ENCODE measurements at regions not wholly inside any gene's neighbourhood (a gene's known extent, or its start where the extent isn't known, plus 50 kb on each side); places are given as distances from the start of the nearest gene placed in this dataset.

DNA sequence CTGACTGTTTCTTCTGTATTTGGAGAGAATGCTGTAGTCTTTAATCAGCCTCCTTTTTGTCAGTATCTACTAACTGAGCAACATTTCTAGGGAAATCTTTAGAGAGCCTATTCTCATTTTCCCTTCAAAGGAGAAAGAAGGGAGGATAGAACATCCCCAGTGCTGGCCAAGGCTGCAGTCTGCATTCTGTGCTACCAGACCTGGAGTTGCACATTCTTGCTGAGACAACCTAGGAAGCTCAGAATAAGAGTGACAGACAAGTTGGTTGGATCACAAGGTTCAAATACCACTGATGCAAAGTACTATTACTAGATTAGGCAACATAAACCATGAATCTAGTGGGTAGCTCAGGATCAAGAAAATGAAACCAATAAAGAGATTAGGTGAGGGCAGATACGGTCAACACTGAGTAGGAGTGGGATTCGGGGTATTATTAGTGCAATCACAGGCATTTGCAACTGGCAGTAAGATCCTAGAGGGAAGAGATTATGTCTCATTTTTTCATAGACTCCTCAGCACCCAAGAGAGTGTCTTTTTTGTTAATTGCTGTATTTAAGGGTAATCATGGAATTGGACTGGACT lies 213.5 kb upstream of the FAM83B start:
- DNase-seq (ENCODE audit: low read depth in 1 of 2, low spot score in 1 of 2) = no peak

DNA sequence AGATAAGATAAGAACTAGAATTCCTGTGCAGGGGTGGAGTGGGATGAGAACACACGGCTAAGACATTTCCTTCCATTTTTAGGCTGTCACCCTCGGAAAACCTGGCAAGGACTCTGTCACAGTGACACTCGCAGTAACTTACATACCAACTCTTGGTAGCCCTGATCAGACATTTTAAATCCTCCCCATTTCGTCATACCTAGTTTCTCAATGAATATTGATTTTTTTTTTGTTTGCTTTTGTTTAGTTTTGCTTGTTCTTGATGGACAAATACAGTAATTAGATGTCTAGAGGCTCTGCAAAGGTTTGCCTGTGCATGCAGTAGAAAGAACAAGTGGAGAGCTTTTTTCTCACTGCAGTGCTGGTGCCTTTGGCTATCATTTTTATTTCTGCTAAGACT lies 213.0 kb upstream of the FAM83B start:
- no peak for DNase-seq (ENCODE audit: low read depth in 1 of 2, low spot score in 1 of 2)

DNA sequence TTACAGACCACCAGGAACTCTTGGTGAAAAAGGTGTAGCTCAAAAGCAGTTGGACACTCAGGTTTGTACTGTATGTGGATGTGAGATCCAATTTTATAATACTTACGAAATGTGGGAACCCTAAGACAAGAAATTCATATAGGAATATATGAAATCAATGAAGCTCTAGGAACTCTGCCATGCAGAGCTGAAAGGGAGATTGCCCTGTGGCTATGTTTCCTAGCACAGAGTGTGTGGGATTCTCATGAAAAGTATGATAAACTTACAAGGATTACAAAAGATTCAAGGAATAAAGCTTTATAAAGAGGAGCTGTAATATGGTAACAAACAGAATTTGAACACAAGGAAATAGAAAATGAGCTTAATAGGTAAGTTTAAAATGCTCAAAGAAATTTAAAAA lies 205.7 kb upstream of the FAM83B start:
- DNase-seq (ENCODE audit: low read depth in 1 of 2, low spot score in 1 of 2) = no peak

DNA sequence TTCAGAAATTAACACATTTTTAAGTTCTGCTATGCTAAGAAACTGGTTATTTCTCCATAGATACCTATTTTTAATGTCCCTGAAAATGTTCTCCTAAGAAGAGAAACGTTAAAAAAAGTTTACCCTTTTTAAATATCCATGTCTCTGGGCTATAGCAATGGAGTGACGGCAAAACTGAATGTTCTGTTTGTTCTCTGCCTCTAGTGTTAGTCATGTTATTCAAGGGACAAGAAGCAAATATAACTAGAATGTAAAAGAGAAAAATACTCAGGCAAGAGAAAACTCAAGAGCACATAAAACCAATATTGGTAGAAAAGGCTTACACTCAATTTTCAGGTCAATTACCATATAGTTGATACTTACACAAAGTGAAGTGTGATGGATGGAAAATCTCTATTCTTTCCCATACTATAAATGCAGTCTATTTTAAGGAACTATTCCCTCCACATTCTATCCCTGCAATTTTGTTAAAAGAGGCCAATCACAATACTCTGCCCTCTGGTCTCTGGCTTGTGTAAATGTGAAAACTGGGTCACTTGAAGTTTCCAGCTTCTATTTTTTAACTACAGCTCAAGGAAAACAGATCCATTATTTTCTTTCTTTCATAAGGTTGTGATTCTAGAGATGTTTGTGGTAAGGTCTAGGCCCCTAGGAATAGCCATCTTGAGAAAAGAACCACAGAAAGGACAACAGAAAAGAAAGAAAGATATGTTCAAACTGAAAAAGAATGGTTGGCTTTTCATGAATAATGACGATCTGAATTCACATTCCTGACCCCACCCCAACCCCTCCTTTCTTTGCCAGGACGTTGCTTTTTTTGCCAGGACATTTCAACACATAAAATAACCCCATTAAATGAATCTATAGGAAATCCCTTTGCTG lies 200.3 kb upstream of the FAM83B start:
- DNase-seq (ENCODE audit: low read depth in 1 of 2, low spot score in 1 of 2) = no peak

DNA sequence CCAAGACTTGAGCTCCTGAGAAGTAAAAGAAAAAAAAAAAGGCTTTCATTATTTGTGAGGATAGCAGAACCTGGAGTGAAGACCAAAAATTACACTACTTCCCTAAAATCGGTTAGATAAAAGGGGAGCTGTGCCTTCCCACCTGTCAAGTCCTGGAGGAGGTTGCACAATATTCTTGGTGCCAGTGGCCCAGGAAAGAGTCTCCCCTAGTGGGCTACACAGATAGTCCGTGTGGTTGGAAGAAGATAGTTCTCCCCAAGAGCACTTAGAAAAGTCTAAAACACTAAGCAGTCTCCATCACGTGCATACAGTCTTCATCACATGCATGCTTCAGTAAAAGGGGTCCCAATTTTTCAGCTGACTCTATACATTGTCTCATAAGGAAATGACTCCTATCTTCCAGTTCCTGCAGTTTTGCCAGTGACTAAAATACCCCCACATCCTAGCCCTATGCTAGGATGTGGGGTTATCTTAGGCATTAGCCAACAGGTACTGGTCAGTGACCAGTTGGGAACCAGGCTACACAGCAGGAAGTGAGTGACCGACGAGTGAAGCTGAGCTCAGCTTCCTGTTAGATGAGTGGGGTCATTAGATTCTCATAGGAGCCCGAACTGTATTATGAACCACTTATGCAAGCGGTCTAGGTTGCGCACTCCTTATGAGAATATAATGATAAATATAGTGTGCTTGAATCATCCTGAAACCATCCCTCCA lies 199.5 kb upstream of the FAM83B start:
- DNase-seq (ENCODE audit: low read depth in 1 of 2, low spot score in 1 of 2) = no peak

DNA sequence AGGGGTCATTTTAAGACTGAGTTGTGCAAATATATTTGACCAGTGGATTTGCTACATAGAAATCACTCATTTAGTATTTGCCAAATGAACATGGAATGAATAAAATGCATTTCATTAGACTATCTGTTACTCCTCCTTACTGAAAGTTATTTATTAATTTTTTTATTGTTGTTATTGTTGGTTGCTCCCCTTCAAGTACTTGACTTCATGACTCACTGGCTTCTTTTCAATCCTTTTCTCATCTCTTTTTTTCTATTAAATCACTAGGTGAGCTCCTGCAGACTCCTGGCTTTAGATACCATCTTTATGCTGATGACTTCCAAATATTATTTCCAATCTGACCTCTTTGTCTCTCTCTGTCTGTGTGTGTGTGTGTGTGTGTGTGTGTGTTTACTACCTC lies 192.2 kb upstream of the FAM83B start:
- DNase-seq (ENCODE audit: low read depth in 1 of 2, low spot score in 1 of 2) = no peak

DNA sequence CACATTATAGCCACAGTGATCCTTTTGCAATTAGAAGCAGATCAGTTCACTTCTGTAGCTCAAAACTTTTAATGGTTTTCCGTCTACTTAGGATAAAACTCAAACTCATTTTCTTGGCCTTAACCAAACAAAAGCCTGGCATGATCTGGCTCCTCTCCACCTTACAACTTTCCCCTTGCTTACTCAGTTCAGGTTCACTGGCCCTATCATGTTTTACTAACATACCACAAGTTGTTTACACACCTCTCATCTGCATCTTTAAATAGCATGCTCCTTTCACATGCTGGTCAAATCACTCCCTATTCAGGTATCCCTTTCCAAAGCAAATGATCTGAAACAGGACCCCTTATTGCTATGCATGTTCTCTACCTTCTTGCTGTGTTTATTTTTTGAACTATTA lies 191.4 kb upstream of the FAM83B start:
- DNase-seq (ENCODE audit: low read depth in 1 of 2, low spot score in 1 of 2) = no peak

DNA sequence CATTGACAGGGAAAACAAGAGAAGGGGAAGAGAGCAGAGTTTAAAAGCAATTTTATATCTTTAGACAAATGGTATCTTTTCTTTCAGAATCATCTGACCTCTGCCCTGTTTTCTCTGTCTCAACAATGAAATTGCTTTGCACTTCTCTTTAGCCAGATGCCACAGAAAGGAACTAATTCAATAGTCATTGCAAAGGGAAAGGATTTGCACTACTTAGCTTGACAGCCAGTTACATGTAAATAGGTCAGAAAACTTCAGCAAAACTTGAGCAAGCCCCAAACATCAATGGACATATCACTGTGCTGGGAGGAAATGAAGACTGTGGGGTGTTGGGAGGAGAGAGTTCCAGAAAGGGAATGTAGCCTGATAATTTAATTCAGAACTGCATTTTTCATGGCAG lies 181.3 kb upstream of the FAM83B start:
- no peak for DNase-seq (ENCODE audit: low read depth in 1 of 2, low spot score in 1 of 2)

DNA sequence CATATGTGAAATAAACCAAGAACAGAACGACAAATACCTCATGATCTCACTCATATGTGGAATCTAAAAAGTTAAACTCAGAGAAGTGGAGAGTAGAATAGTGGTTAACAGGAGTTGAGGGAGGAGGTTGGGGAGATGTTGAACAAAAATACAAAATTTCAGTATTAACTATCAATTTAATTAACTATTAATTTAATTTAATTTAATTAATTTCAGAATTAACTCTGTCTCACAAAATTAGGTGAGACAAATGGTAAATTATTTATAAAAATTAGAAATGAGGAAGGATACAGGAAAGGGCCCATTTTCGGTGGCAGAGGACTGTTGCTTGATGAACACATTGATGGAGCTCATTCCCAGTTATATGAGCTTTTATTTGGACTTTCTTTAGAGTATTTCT lies 166.0 kb upstream of the FAM83B start:
- no peak for DNase-seq (ENCODE audit: low read depth in 1 of 2, low spot score in 1 of 2)

DNA sequence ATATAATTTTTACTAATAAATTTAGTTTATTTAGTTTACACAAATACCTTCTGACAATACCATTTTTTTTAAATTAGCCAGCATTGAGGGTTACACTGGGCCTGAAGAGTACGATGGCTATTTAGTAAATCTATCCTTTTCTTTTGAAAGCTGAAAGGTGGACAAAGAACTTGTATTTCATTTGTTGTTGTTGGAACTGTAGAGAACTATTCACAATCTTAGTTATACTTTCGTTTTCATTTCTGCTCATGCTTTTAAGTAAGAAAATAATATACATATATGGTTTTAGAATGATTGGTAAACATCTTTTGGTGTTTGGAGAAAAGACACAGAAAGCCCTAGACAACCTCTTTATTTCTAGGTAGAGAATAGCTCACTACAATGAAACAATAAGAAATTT lies 165.3 kb upstream of the FAM83B start:
- DNase-seq (ENCODE audit: low read depth in 1 of 2, low spot score in 1 of 2) = no peak

DNA sequence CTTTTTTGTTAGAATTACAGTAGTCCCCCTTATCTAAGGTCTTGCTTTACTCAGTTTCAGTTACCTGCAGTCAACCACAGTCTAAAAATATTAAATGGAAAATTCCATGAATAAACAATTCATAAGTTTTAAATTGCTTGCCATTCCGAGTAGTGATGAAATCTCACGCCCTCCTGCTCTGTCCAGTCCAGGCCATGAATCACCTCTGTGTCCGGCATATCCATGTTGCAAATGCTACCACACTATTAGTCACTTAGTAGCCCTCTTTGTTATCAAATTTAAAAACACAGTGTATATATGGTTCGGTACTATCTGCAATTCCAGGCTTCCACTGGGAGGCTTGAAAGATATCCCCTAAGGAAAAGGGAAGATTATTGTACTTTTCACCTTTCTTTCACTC lies 164.6 kb upstream of the FAM83B start:
- DNase-seq (ENCODE audit: low read depth in 1 of 2, low spot score in 1 of 2) = no peak

DNA sequence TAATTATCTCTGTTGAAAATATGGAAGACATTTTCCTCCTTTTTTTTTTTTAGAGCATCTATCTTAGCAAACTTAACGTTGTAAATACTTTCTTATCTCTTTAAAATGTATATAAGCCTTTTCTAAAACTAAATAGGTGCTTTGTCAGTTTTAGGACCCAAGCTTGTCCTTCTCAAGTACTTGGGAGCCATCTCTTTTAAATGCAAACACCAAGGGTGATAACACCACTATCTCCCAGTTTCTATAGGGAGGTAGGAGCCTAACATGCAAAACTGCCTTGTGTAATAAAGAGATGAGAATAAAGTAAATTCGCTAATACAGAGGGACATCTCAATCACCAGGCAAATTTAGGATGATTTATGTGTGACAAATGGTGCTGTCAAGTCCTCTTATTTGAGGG lies 157.0 kb upstream of the FAM83B start:
- no peak for DNase-seq (ENCODE audit: low read depth in 1 of 2, low spot score in 1 of 2)

DNA sequence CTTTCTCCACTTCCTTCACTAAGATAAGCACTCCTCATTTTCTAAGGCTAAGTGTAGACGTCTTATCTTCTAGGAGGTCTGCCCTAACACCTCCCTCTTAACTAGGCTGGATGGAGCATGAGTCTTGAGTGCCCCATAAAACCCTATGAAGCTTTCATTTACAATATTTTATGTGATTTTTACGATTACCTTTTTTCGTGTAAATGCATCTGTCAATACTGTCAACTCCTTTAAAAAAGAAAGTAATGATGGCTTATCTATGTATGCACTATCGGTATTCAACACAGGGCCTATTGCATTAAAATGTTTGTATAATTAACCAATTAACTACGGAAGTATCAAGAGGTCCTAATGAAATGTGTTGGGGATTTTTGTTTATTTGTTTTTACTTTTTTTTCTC lies 156.0 kb upstream of the FAM83B start:
- DNase-seq (ENCODE audit: low read depth in 1 of 2, low spot score in 1 of 2) = no peak

DNA sequence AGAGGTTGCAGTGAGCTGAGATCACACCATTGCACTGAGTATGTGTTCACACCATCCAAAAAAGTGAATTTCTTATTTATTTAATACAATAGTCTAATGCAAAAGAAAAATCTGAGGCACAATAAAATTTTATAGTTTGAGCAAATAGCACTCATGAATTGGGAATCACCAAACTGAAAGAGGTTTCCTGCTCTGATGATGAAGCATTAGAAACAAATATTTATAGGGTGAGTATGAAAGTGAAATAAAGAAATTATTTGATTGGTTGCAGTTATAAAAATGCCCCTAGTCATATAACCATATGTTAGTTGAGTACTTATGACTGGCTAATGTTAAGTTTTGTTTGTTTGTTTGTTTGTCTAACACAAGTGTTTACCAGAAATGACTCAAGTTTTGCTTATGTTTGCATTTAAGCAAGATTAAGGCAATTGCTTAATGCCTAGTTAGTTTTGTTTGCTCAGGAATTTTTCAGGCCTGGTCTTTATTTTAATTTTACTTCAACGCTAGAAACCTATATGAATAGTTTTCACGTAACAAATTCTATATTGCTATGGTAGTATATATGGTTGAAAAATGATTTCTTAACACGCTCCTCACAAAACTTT lies 151.5 kb upstream of the FAM83B start:
- DNase-seq (ENCODE audit: low read depth in 1 of 2, low spot score in 1 of 2) = no peak

DNA sequence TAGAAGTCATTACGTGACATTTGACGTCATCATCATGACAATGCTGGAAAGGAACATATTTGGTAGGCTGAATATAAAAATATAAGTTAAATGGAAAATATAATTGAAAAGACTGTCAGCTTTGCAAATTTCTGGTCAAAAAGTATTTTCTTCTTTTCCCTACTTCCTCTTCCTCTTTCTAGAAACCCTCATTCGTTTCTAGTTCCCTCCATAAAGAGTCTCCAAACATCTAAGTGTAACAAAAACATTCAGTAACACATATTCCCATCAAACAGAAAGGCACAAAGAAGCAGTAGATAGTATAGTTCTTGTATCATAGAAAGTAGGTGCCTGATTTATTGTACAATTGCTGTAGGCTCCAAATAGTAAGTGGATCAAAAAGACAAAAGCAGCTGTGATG lies 150.8 kb upstream of the FAM83B start:
- DNase-seq (ENCODE audit: low read depth in 1 of 2, low spot score in 1 of 2) = no peak

DNA sequence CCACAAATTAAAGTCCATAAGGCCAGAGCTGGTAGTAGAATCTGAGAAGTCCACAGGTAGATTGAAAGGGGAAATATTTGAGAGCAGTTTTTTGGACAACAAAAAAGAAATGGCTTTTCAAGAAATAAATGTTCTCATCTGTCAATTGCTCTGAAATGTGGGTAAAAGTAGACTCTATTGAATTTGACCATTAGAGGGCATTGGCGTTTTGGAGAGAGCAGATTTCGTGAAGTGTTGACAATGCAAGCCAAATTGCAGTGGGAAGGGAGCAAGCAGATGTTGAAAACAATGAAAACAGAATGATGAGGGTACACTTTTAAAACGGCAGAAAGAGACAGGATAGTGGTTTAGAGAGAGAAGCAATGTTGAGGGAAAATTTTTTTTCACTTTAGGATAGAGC lies 149.1 kb upstream of the FAM83B start:
- no peak for DNase-seq (ENCODE audit: low read depth in 1 of 2, low spot score in 1 of 2)

DNA sequence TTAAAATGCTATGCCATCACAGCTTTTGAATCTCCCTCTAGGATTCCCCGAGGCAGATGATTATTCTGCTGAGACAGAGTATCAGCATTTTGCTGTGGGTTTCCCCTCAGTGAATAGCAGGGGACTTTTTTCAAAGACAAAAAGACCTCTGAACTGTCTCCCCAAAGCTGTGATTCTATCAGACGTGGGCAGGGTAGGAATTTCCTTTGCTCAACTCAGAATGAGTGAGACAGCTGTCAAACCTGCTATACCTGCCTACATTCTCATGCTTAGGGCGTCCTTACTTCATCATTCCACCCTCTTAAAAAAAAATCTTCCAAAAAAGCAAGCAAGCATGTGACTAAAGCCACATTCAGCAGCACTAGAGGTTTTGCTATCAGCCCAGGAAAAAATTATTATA lies 147.6 kb upstream of the FAM83B start:
- no peak for DNase-seq (ENCODE audit: low read depth in 1 of 2, low spot score in 1 of 2)

DNA sequence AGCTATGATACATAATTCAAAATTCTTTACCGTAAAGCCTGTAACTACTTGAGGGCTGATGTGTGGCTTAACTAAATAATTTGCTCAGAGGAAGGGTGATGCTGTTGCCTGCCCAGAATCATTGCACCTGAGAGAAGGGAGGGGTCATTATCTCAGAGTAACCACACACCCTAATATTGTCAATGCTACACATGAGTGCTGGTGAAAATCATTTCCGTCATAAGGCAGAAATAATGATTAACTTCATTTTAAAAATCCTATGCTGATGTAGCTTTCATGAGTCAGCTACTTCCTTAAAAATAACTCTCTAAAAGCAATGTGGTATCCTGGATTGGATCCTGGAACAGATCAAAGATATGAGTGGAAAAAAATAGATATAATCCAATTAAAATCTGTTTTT lies 146.4 kb upstream of the FAM83B start:
- DNase-seq (ENCODE audit: low read depth in 1 of 2, low spot score in 1 of 2) = no peak

DNA sequence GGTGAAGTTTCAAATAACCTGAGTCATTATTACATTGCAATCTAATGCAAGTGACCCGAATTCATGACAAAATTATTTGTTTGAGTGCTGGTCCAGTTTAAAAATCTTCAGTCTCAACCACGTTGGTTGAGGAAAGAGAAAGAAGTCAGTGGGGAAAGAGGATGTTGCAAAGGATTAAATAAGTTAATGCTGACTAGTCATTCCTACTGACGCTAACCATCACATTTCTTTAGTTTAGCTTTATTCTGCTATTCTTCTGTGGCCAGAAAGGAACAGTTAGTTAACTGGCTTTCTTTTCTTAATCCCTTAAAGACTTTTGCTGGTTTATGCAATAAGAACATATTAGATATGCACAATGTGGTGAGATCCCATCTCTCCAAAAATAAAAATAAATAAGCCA lies 143.8 kb upstream of the FAM83B start:
- no peak for DNase-seq (ENCODE audit: low read depth in 1 of 2, low spot score in 1 of 2)

DNA sequence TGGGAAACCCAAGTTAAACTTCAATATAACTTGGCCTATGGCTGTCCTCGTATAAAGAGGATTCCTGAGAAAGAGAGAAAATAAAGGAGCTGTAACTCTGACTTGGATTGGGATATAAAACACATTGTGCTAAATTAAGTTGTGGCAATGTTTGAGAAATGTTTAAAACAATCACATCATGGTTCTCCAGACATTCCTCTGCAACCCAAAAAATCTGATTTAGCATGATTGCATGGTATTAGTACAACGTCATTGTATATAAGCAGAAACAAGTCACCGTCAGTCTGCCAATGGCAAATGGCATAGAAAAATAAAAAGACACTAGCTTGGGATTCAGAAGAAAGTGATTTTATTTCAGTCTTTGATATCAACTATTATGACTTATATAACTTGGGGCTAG lies 140.2 kb upstream of the FAM83B start:
- no peak for DNase-seq (ENCODE audit: low read depth in 1 of 2, low spot score in 1 of 2)

DNA sequence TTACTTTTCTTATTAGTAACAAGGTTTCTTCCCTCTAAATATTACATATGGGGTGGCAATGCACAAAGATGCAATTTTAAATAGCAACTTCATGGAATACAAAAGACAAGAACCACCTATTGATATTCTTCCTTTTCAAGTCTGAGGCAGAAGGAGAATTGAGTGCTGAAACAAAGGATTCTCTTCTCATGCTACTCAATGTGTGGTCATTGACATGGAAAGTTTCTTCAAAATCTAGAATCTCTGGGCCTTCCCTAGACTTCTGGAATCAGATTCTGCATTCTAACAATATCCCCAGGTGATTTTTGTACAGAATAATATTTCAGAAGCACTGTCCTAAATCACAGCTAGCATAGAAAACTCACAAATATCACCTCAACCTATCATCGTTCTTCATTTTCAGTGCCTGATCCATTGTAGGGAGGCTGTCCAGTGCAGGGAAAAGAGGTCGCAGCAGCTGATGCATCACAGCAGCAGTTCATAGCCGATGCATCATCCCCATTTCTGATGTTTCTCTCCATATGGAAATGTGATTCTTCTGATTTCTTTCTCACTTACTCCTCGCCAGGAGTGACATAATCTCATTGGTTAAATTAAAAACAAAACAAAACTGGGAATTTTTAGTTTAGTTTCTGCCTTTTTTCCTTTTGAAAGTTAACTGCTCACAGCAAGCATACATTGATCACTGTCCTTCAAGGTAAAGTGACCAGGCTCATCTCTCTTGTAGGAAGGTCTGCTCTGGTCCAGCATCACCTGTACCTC lies 139.5 kb upstream of the FAM83B start:
- DNase-seq (ENCODE audit: low read depth in 1 of 2, low spot score in 1 of 2) = no peak

Data from stimulated activated CD4-positive, alpha-beta T cell treated with anti-CD3 and anti-CD28 coated beads, Interleukin-15, amount 100 ng/mL, for 1 hour (primary cell).